ENCODE measurements at regions not wholly inside any gene's neighbourhood (a gene's known extent, or its start where the extent isn't known, plus 50 kb on each side); places are given as distances from the start of the nearest gene placed in this dataset.
"Not testable (repeated sequence)": the region's sequence is repeated elsewhere in the genome, so short reads cannot be mapped to it uniquely, and the experiment has no call there.

DNA sequence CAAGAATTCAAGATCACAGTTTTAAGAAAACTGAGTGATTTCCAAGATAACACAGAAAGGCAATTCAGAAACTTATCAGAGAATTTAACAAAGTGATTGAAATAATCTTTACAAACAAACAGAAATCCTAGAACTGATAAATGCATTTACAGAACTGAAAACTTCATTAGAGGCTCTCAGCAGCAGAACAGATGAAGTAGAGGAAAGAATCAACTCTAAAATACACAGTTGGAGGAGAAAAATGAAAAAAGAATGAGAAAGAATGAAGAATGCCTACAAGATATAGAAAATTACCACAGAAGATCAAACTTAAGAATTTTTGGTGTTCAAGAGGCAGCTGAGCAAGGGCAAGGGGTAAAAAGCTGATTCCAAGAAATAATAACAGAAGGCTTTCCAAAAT is 168.8 kb downstream of the POLR2M start:
- DNase-seq (ENCODE audit: low spot score) (no peak), ATAC-seq (no peak)

DNA sequence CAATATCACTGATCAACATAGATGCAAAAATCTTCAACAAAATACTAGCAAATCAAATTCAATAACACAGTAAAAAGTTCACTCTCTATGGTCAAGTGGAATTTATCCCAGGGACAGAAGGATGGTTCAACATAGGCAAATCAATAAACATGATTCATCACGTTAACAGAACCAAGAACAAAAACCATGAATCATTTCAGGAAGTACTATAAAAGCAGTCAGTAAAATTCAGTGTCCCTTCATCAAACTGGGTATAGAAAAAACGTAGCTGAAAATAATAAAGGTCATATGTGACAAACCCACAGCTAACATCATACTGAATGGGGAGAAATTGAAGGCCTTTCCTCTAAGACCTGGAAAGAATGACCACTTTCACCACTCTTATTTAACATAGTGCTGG is 172.1 kb downstream of the POLR2M start:
- ATAC-seq (no peak), DNase-seq (ENCODE audit: low spot score) (no peak)

DNA sequence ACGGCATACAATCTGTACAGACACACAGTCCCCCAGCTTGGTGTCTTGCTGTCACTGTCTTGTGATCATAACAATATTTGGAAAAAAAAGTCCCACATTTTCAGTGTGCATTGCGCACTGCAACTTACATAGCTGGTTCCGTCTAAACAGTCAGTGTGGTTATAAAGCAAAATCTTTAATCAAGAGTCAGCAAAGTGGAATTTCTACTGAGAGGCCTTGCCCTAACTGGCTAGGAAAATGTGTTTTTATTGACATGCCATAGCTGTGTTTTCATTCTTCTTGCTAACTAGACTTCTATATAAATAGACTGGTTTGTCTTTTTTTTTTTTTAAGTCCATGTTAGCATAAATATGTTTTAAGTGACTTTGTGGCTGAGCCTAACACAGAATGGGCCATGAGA is 174.8 kb downstream of the POLR2M start:
- DNase-seq (ENCODE audit: low spot score) (no peak), ATAC-seq (no peak)

DNA sequence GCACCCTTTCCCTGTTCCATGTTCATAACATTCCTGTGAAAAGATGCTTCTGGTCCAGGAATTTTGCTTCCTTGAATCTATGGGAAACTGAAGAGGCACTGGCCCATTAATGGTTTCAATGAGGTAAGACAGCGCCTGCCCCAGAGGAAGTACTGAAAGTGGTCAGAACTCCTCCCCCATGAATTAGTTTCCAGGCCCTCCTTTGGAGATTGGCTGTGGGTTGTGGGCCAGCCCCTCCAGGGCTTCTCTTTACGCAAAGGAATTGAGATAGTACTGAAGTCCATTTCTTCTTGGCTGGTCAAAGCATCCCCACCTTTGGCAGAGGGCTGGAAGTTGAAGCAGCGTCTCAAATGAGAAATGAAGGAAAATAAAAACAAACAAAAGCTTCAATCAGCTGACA is 175.5 kb downstream of the POLR2M start:
- ATAC-seq: no peak
- no peak for DNase-seq (ENCODE audit: low spot score)

DNA sequence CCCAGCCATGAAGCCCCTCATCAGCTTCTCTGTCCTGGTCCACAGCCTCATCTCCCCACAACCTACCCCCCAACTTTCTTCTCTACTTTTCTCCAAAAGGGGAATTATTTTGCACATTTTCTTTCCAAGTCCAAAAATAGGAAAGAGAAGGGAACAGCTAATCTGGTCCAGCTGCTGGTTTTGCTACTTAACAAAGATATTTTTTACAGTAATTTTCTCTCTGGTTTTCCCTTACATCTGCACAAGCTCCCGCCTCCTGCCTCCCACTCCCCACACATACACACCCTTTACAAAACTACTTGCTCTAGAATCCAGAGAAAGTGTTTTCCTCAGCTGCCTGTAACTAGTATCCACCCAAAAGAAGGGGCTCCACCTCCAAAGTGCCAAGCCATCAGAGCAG is 177.2 kb downstream of the POLR2M start:
- no peak for ATAC-seq

DNA sequence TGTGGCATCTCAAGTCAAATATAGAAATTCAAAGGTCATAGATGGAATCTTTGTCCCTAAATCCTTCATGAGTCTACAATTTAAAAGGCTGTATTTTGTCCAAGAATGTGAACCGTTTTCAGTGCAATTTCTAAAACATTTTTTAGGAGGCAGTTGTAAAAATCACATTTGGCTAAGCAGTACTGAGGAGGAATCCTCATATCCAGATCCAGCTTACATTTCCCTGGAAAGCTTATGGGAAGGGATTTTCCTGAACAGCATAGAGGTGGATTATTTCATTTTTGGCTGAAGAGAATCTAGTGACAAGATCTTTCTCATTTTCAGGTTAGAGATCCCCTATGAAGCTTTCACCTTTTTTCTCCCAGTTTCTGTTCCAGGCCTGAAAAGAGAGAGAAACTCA is 178.4 kb downstream of the POLR2M start:
- ATAC-seq (no peak), DNase-seq (ENCODE audit: low spot score) (no peak)

More for the DNA sequence above, 177.2 kb downstream of the POLR2M start:
- DNase-seq (ENCODE audit: low spot score): no peak

DNA sequence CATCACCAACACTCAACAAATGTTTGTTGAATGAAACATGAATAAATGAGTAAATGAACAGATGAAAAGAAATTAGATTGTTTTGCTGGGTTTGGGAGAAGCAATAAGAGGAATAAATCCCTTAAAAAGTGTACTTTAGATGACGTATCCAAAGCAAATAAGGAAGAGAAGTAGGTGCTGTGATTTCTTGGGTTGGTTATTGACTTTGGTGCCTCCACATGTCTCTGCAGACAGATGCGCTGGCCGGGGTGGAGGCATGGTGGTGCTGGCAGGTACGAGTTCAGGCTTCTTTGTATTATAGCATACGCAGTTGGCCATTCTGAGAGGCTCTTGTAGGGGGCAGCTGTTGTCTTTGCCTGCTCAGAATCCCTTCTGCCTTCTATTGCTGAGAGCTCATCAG is 178.9 kb downstream of the POLR2M start:
- ATAC-seq: no peak
- DNase-seq (ENCODE audit: low spot score): no peak

DNA sequence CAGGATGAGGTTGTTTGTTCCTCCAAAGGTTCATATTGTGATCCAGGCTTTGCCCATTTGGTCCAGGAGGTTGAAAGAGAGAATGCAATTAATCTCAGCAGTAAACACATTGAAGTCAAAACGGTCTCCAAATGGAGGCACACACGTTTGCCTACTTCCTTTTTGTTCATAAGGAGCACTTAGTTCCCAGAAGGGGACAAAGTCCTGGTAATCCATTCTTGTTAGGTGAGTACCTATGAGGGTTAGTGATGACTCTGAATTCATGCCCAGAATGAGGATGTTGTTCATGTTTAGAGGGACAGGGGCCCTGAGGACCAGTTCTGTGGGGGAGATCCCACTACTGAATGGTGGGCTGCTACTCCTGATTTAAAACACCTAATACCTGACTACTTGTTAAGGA is 177.7 kb downstream of the ALDH1A2 start:
- ATAC-seq (no peak), DNase-seq (ENCODE audit: low spot score) (no peak)

DNA sequence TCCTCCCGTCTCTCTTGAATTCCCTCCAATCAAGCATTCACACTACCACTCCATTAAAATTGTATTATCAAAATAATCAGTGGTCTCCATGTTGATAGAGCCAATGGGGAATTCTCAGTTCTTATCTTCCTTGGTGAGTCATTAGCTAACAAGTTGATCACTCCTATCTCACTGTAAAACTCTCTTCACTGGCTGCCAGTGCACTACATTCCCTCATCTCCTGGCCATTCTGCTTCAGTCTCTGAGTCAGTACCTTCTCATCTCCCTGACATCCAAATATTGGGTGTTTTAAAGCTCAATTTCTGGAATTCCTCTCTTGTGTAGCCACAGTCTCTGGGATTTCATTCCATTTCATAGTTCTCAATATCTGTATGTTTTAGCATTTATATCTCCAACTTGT is 175.2 kb downstream of the ALDH1A2 start:
- ATAC-seq (no peak), DNase-seq (ENCODE audit: low spot score) (no peak)

DNA sequence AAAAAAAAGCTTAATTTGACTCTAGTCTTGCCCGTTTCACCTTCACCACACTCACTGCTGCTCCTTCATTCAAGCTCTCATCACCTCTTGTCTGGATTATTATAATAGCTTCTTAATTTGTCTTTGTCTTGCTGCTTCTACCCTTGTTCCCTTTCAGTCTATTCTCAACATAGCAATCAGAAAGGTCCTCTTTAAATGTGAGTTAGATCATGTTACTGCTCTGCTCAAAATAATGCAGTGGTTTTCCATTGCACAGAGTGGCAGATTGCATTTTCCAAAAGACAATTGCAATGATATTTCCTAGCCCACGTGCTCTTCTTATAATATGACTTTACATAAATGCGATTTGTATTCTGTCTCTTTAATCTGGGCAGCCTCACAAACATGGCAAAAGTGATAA is 174.6 kb downstream of the ALDH1A2 start:
- ATAC-seq: no peak
- no peak for DNase-seq (ENCODE audit: low spot score)

DNA sequence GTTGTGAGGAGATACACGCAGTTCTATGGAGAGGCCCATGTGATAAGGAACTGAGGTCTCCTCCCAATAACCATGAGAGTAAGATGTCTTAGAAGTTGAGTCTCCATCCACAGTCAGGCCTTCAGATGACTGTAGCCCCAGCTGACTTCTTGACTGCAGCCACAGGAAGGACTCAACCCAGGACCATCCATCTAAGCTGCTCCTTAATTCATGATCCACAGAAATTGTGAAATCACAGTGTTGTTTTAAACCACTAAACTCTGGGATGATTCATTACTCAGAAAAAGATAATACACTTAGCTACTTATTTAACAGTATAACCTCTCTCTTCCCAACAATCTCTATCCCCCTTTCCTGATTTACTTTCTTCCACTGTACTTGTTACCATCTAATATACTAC is 173.3 kb downstream of the ALDH1A2 start:
- DNase-seq (ENCODE audit: low spot score) (no peak), ATAC-seq (no peak)

DNA sequence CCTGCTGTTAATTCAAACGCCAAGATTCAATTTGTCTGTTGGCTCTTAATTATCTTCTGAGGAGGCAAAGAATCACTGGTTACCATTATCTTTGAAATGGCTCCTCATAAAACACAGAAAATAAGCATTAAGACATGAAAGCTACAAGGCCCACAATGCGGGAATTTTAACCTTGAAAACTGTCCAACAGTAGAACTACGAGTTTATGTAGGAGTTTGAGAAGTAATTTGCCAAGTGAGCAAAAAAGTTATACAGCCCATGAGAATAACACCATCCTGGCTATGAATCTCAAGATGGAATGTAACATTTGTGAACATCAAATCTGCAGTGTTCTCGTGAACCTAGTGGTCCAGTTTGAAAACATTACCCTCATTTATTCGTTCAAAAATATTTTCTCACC is 172.5 kb downstream of the ALDH1A2 start:
- DNase-seq (ENCODE audit: low spot score): no peak
- no peak for ATAC-seq

DNA sequence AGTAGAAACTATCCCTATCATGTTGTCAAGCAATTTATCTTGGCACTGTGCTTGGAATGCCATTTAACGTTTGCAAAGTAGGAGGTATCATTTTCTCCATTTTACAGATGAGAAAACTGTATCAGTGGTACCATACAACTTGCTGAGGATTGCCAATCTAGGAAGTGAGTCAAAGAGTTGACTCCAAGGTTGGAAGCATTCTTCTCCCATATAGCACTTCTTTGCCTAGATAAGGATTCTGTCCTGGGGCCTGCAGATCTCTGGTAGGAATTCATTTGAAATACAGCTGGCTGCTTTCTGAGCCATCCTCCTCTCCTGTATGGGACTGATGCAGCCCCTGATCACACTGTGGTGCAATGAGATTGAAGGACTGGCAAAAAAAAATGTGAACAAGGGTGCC is 170.2 kb downstream of the ALDH1A2 start:
- DNase-seq (ENCODE audit: low spot score): no peak
- no peak for ATAC-seq

DNA sequence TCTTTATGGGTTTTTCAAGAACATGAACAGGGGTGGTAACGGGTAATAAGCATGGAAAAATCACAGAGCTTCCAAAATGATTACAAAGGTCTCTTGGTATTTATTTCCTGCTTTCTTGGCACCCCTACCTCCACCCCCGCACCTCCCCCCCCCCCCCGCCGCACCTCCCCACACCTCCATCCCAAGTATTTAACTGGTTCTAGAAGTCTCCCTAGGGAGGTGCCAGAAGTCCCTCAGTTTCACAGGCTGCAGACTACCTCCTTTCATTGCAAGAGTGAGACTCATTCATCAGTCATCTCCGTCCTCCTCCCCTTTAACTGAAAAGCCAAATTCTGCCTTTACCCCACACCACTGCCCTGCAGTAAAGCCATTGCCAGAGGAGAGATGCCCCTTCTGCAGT is 169.4 kb downstream of the ALDH1A2 start:
- no peak for DNase-seq (ENCODE audit: low spot score)
- ATAC-seq: no peak

DNA sequence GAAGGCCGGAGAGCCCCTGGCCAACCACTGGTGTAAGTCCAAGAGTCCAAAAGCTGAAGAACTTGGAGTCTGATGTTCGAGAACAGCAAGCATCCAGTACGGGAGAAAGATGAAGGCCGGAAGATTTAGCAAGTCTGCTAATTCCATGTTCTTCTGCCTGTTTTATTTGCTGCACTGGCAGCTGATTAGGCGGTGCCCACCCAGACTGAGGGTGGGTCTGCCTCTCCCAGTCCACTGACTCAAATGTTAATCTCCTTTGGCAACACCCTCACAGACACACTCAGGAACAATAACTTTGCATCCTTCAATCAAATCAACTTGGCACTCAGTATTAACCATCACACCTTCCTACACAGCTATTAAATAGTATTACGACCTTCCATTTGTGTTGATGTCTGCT is 168.6 kb downstream of the ALDH1A2 start:
- DNase-seq (ENCODE audit: low spot score); ATAC-seq: not testable (repeated sequence)

DNA sequence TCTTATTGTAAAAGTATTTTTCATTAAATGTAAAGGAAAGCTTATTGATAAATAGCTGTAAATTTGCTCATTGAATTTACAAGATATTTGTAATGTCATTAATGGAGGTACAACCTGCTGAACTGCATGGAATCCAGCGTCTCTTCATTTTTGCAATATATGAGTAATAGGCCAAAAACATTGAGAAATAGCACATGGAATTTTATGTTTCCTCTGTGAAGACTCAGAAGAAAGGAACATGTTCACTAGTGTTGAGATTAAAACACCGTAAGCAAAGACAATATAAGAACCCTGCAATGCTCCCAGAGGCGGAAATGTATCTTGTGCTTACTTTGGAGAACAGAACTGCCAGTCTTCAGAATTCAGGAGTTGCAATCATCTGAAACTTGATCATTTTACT is 167.6 kb downstream of the ALDH1A2 start:
- DNase-seq (ENCODE audit: low spot score) (no peak), ATAC-seq (no peak)

DNA sequence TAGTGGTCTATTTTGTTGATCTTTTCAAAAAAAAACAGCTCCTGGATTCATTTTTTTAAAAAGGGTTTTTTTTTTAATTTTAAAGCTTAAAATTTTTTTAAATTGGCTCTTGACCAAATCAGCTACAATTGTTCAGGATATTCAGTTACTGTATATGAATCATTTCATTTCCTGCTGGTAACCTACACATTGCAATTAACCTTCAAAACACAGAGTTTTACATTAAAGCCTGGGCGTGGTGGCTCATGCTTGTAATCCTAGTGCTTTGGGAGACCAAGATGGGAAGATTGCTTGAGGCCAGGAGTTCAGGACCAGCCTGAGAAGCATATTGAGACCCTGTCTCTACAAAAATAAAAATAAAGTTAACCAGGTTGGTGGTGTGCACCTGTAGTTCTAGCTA is 163.4 kb downstream of the ALDH1A2 start:
- DNase-seq (ENCODE audit: low spot score) (no peak), ATAC-seq (no peak)

All from left lobe of liver (tissue), 2 donors.